Right cardiac atrium (tissue), 5 donors: ENCODE measurements at regions not wholly inside any gene's neighbourhood (a gene's known extent, or its start where the extent isn't known, plus 50 kb on each side); places are given as distances from the start of the nearest gene placed in this dataset.

Experiments
- ATAC-seq, 2 donors: fragments of 200-7000 bp; cut with Tn5 transposase; one replicate each; pipeline versions ENCODE4 v1.8.0 to v1.9.1; 2020; ENCODE audit warnings: moderate library complexity in 2 of 2, mild to moderate bottlenecking in 1 of 2
- DNase-seq, 3 donors: peaks; one replicate each; pipeline ENCODE4 v3.0.0-alpha.2; 2020
- H3K27ac ChIP-seq: one replicate; pipeline ENCODE4 v1.5.1; 2013; ENCODE audit warnings: mild to moderate bottlenecking, low read length, control low read depth, moderate library complexity
- H3K27me3 ChIP-seq: one replicate; pipeline ENCODE4 v1.6.1; 2013; ENCODE audit not compliant: control insufficient read depth, insufficient read depth
- H3K4me1 ChIP-seq: one replicate; pipeline ENCODE4 v1.6.1; 2013; ENCODE audit warnings: low read length; ENCODE audit not compliant: control insufficient read depth, insufficient read depth
- H3K4me3 ChIP-seq: one replicate; pipeline ENCODE4 v1.5.1; 2013; ENCODE audit warnings: low read length, control low read depth
- H3K9me3 ChIP-seq: one replicate; pipeline ENCODE4 v1.6.1; 2013; ENCODE audit warnings: low read length; ENCODE audit not compliant: control insufficient read depth
- WGBS: extraction: QIAGEN DNeasy Blood & Tissue Kit; methylation state at CpG from one replicate; pipeline ENCODE4 v1.1.7; 2013; 5-methylcytosine and 5-hydroxymethylcytosine counted together
- intact Hi-C, 4 donors: fragments of 100-400 bp; cut with DNase I; formaldehyde crosslinking; loops; one replicate each; pipeline versions ENCODE4 v1.11.0 to v1.14.0; 2022 to 2023
- donor health status: healthy with polysubstance abuse.
- donor health status: DM: no; HTN: yes; CAD: no.
- donor health status: DM: no; HTN: no; CAD: no.
- donor health status: DM: no; HTN: yes; CAD: no; lungs with severe emphysema.
- donor health status: DM: yes; HTN: yes; CAD: no.

DNA sequence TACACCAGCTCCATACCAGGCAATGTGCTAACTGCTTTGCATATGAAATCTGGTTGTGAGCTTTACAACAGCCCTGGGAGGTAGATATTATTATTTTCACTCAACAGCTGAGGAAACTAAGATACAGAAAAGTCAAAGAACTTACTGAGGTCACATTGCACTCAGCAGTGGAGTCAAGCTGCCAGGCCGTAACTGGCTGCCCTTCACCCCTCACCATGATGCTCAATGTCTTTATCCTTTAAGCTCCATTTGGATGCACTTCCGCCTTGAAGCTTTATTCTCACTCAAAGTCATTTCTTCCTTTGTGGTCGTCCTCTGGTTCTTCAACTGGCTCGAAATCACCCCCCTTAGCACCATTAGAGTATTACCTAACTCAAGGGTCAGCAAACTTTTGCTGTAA is 81.7 kb upstream of the RALGPS2 start:
- Histone ChIP-seq H3K4me3 (no peak overlapping the region), H3K9me3 (no peaks in the 10 kb centered on the region), H3K27ac (no peak overlapping the region), H3K4me1 (no peaks in the 10 kb centered on the region), H3K27me3 (no peaks in the 10 kb centered on the region)
- no peak for ATAC-seq
- 90% methylated on average over 4 of the region's 4 CpGs for WGBS
- intact Hi-C loops = no loop called here
- no peak for DNase-seq

- Histone ChIP-seq H3K27ac (no peak overlapping the region), H3K4me1 (no peaks in the 10 kb centered on the region), H3K9me3 (no peaks in the 10 kb centered on the region), H3K27me3 (no peaks in the 10 kb centered on the region), H3K4me3 (no peak overlapping the region)
- WGBS = 88% methylated on average over 6 of the region's 6 CpGs
- DNase-seq = no peak
- intact Hi-C loops = no loop called here
- no peak for ATAC-seq
These were observed 81.2 kb upstream of the RALGPS2 start for GRCh38 chr1:178643831-178644230.

DNA sequence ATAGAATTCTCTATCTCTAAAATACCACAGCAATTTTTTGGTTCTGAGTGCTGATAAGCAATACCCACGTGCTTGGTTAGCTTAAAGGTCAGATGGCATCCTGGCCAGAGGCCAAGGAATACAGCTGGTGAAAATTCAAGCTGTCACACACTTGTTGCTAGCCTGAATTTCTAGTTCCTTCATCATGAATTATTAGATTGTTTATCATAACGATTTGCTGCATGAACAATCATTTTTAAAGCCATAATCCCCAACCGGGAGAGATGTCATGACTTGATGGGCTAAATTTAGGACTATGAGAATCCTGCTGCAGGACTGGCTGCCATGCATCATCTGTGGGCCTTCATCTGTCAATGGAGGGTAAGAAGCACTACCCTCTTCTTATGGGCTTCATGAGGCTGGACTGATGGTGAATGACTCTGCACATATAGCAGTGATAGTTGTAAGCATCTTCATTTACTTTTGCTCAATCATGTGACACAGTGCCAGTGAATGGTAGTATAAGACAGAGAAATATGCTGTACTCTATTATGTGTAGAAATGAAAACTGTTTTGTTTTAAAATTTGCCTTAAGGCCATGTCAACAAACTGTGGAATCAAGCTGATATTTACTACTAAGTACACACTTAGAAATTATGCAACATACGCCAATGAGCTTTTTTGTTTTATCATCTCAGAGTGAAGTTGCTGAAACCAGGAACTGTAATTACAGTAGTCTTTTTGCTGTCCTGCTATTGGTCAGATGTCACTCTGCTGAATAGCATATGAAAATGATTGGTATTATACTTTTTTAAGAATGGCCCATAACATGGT is 80.5 kb upstream of the RALGPS2 start:
- peak; percentile 42 to 67 (median 45) for DNase-seq
- intact Hi-C loops = no loop called here

GRCh38 chr1:178645157-178645807 is 79.8 kb upstream of the RALGPS2 start:
- WGBS = 53% methylated on average over 5 of the region's 5 CpGs
- ATAC-seq (no peak), DNase-seq (no peak)
- Histone ChIP-seq H3K9me3 (no peaks in the 10 kb centered on the region), H3K4me3 (no peak overlapping the region), H3K27ac (no peak overlapping the region), H3K27me3 (no peaks in the 10 kb centered on the region), H3K4me1 (no peaks in the 10 kb centered on the region)
- intact Hi-C loops = no loop called here

More for the DNA sequence above, 80.5 kb upstream of the RALGPS2 start:
- Histone ChIP-seq H3K27ac (no peak overlapping the region), H3K4me1 (no peaks in the 10 kb centered on the region), H3K4me3 (no peak overlapping the region), H3K9me3 (no peaks in the 10 kb centered on the region), H3K27me3 (no peaks in the 10 kb centered on the region)
- no peak for ATAC-seq
- WGBS = 30% methylated on average over 4 of the region's 4 CpGs

GRCh38 chr1:178645808-178646200 is 79.2 kb upstream of the RALGPS2 start:
- H3K27ac ChIP-seq = no peak overlapping the region
- H3K4me1 ChIP-seq = no peaks in the 10 kb centered on the region
- no peak for DNase-seq
- no peak for ATAC-seq
- no peaks in the 10 kb centered on the region for H3K27me3 ChIP-seq
- intact Hi-C loops = no loop called here
- WGBS = 79% methylated on average over 2 of the region's 2 CpGs
- H3K4me3 ChIP-seq = no peak overlapping the region
- H3K9me3 ChIP-seq = no peaks in the 10 kb centered on the region

GRCh38 chr1:178646821-178647220 is 78.2 kb upstream of the RALGPS2 start:
- Histone ChIP-seq H3K4me1 (no peaks in the 10 kb centered on the region), H3K4me3 (no peak overlapping the region), H3K27me3 (no peaks in the 10 kb centered on the region), H3K9me3 (no peaks in the 10 kb centered on the region), H3K27ac (no peak overlapping the region)
- WGBS = 78% methylated on average over 5 of the region's 5 CpGs
- intact Hi-C loops = no loop called here
- DNase-seq (no peak), ATAC-seq (no peak)

DNA sequence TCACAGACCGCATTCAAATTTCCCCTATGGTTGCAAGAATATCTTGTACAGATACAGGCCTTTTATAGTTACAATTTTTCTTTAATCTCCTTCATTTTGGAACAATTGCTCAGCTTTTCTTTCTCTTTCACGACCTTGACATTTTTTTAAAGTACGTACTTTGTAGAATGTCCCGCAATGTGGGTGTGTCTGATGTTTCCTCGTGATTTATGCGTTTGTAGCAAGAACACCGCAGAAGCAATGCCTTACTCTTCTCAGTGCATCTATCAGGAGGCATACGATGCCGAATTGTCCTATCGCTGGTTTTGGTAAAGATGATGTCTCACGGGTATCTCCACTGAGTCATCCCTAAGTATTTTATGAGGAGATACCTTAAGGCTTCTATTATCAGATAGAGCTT is 76.9 kb upstream of the RALGPS2 start:
- Histone ChIP-seq H3K27me3 (no peaks in the 10 kb centered on the region), H3K4me3 (no peak overlapping the region), H3K4me1 (no peaks in the 10 kb centered on the region), H3K9me3 (no peaks in the 10 kb centered on the region), H3K27ac (no peak overlapping the region)
- intact Hi-C loops = no loop called here
- 95% methylated on average over 11 of the region's 11 CpGs for WGBS
- no peak for ATAC-seq
- no peak for DNase-seq

DNA sequence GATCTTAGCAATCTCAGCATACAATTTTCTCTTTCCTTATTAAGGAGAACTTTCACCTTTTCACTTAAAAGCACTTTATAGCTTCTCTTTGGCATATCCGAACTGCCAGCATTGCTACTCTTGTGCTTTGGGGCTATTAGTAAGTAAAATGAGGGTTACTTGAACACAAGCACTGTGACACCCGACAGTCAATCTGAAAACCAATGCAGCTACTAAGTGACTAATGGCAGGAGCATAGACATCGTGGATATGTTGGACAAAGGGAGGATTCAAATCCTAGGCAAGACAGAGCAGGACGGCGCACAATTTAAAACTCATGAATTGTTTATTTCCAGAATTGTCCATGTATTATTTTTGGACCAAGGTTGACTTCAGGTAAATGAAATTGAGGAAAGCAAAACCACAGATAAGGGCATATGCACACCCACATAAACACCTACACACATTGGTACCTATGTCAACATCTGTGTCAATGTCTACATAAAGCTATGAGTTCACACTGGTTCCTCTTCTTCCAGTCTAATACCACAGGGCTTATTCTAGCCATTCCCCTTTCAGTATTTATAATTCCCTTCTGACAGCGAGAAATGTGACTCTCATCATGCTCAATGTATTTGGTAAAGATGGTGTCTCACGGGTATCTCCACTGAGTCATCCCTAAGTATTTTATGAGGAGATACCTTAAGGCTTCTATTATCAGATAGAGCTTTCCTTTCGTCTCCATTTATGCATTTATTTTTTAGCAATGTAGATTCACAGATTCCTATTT is 75.3 kb upstream of the RALGPS2 start:
- Histone ChIP-seq H3K27me3 (no peaks in the 10 kb centered on the region), H3K4me3 (no peak overlapping the region), H3K27ac (no peak overlapping the region), H3K4me1 (no peaks in the 10 kb centered on the region), H3K9me3 (no peaks in the 10 kb centered on the region)
- no peak for DNase-seq
- 94% methylated on average over 8 of the region's 8 CpGs for WGBS
- intact Hi-C loops = no loop called here
- no peak for ATAC-seq

DNA sequence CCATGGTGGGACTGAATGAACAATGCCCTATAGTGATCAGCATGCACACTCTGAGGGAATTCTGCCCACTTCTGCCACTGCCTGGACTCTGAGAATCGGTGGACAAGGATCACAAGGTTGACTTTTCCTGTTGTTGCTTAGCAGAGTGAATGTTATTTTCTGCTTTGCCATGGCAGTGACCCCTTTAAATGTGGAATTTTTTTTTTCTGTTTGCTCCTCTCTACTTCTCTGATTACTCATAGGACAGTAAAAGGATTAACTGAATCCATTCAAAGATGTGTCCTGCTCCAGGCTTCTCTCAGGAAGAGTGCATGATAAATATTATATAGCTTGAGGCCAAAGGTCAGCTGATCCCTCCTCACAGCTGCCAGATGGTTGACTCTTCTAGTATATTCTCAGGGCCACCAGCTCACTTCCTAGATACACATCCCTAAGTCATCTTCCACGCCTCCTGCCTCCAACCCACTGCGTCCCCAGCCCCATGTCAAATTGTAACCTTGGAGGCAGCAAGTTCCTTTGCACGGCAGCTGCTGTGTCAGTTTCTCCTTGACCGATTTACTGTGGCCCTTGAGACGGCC is 74.0 kb upstream of the RALGPS2 start:
- Histone ChIP-seq H3K4me1 (no peaks in the 10 kb centered on the region), H3K27ac (no peak overlapping the region), H3K9me3 (no peaks in the 10 kb centered on the region), H3K27me3 (no peaks in the 10 kb centered on the region), H3K4me3 (no peak overlapping the region)
- no peak for DNase-seq
- no peak for ATAC-seq
- intact Hi-C loops = no loop called here
- WGBS = 55% methylated on average over 6 of the region's 6 CpGs

- H3K27me3 ChIP-seq = no peaks in the 10 kb centered on the region
- DNase-seq (no peak), ATAC-seq (no peak)
- intact Hi-C loops = no loop called here
- no peak overlapping the region for H3K4me3 ChIP-seq
- H3K9me3 ChIP-seq = no peaks in the 10 kb centered on the region
- 44% methylated on average over 9 of the region's 9 CpGs for WGBS
- H3K4me1 ChIP-seq = no peaks in the 10 kb centered on the region
- H3K27ac ChIP-seq = no peak overlapping the region
These were observed 73.3 kb upstream of the RALGPS2 start for GRCh38 chr1:178651742-178652141.
